CD14-positive monocyte (primary cell): ENCODE measurements at regions not wholly inside any gene's neighbourhood (a gene's known extent, or its start where the extent isn't known, plus 50 kb on each side); places are given as distances from the start of the nearest gene placed in this dataset.

Source experiments
- DNase-seq, 3 donors: peaks; one replicate each; pipeline ENCODE4 v3.0.0-alpha.2; 2011 to 2022
- H2AFZ ChIP-seq: 2 replicates; pipeline ENCODE4 v1.6.0; 2012; ENCODE audit warnings: mild to moderate bottlenecking, low read depth, low read length, inconsistent platforms; ENCODE audit not compliant: insufficient read depth, poor library complexity, severe bottlenecking
- H3K27ac ChIP-seq, 2 donors: 1 replicate in 1 of 2; 2 replicates in 1 of 2; pipeline ENCODE4 v1.5.1; 2012 to 2013; ENCODE audit warnings: low read length in 2 of 2, control low read depth in 1 of 2, inconsistent platforms in 1 of 2, low read depth in 1 of 2, mild to moderate bottlenecking in 1 of 2
- H3K27me3 ChIP-seq, 2 donors: one replicate each; pipeline versions ENCODE4 v1.6.0 to v1.6.1; 2011 to 2013; ENCODE audit warnings: low read length in 2 of 2; ENCODE audit not compliant: control insufficient read depth in 2 of 2, insufficient read depth in 2 of 2
- H3K36me3 ChIP-seq, 2 donors: replicated peaks in 1 of 2; 1 replicate in 1 of 2; 2 replicates in 1 of 2; pipeline versions ENCODE4 v1.5.1 to v1.6.1; 2012 to 2013; ENCODE audit warnings: low read length in 2 of 2, control low read depth in 1 of 2, inconsistent platforms in 1 of 2, mild to moderate bottlenecking in 1 of 2; ENCODE audit not compliant: insufficient read depth in 2 of 2, control insufficient read depth in 1 of 2
- H3K4me1 ChIP-seq, 2 donors: 1 replicate in 1 of 2; 2 replicates in 1 of 2; pipeline versions ENCODE4 v1.5.1 to v1.6.1; 2012 to 2013; ENCODE audit warnings: low read length in 2 of 2, control low read depth in 1 of 2, inconsistent platforms in 1 of 2, mild to moderate bottlenecking in 1 of 2, moderate library complexity in 1 of 2; ENCODE audit not compliant: insufficient read depth in 2 of 2, control insufficient read depth in 1 of 2
- H3K4me2 ChIP-seq: replicated peaks from 2 replicates; pipeline ENCODE3; 2012; ENCODE audit warnings: low read length, moderate library complexity, mild to moderate bottlenecking; ENCODE audit not compliant: poor library complexity, severe bottlenecking; ENCODE audit errors: extremely low read depth
- H3K4me3 ChIP-seq, 3 experiments: fragments of 200-600 bp in 1 of 3; sonication (generic) in 1 of 3; replicated peaks in 1 of 3; 1 replicate in 2 of 3; 2 replicates in 1 of 3; pipeline ENCODE4 v1.5.1; 2011 to 2013; ENCODE audit warnings: low read length in 3 of 3, mild to moderate bottlenecking in 3 of 3, control low read depth in 2 of 3, low read depth in 2 of 3, inconsistent platforms in 1 of 3, moderate library complexity in 1 of 3
- H3K79me2 ChIP-seq: 2 replicates; pipeline ENCODE4 v1.6.0; 2012; ENCODE audit warnings: mild to moderate bottlenecking, control low read depth, inconsistent platforms, low read length, moderate library complexity; ENCODE audit not compliant: insufficient read depth
- H3K9ac ChIP-seq: 2 replicates; pipeline ENCODE4 v1.6.0; 2017; ENCODE audit warnings: low read length, mild to moderate bottlenecking; ENCODE audit not compliant: insufficient read depth, poor library complexity, severe bottlenecking
- H3K9me3 ChIP-seq, 2 donors: replicated peaks in 1 of 2; 1 replicate in 1 of 2; 2 replicates in 1 of 2; pipeline versions ENCODE4 v1.5.1 to v1.6.1; 2012 to 2013; ENCODE audit warnings: low read length in 2 of 2, control low read depth in 1 of 2; ENCODE audit not compliant: control insufficient read depth in 1 of 2, insufficient read depth in 1 of 2
- H4K20me1 ChIP-seq: 2 replicates; pipeline ENCODE4 v1.6.0; 2012; ENCODE audit warnings: mild to moderate bottlenecking, low read length, control low read depth, moderate library complexity; ENCODE audit not compliant: insufficient read depth
- H3K27ac Mint-ChIP-seq, 7 donors: one replicate each; pipeline ENCODE4 v1.8.0; 2020; ENCODE audit warnings: mild to moderate bottlenecking in 7 of 7, mixed read lengths in 7 of 7, moderate library complexity in 6 of 7, inconsistent platforms in 2 of 7
- H3K27me3 Mint-ChIP-seq, 3 donors: one replicate each; pipeline ENCODE4 v1.8.0; 2021 to 2022; ENCODE audit warnings: low read depth in 3 of 3, mild to moderate bottlenecking in 3 of 3, mixed read lengths in 3 of 3, moderate library complexity in 3 of 3, inconsistent platforms in 1 of 3
- H3K36me3 Mint-ChIP-seq, 2 donors: one replicate each; pipeline ENCODE4 v1.8.0; 2020; ENCODE audit warnings: mixed read lengths in 2 of 2, inconsistent platforms in 1 of 2, mild to moderate bottlenecking in 1 of 2
- H3K4me1 Mint-ChIP-seq: one replicate; pipeline ENCODE4 v1.8.0; 2020; ENCODE audit warnings: mild to moderate bottlenecking, mixed read lengths
- H3K4me3 Mint-ChIP-seq, 2 donors: one replicate each; pipeline ENCODE4 v1.8.0; 2020; ENCODE audit warnings: mild to moderate bottlenecking in 2 of 2, mixed read lengths in 2 of 2, moderate library complexity in 1 of 2
- H3K9me3 Mint-ChIP-seq, 7 donors: one replicate each; pipeline ENCODE4 v1.8.0; 2020 to 2022; ENCODE audit warnings: mixed read lengths in 7 of 7, mild to moderate bottlenecking in 6 of 7, moderate library complexity in 6 of 7, inconsistent platforms in 2 of 7
- CTCF ChIP-seq: fragments of 200-600 bp; IDR thresholded peaks from one replicate; pipeline ENCODE4 v1.8.0; 2022; ENCODE audit warnings: antibody characterized with exemption, mild to moderate bottlenecking
- WGBS: methylation state at CpG from one replicate; pipeline ENCODE4 v1.1.5; 2013; ENCODE audit warnings: missing lambda C conversion rate; ENCODE audit not compliant: insufficient coverage; 5-methylcytosine and 5-hydroxymethylcytosine counted together
- intact Hi-C, 2 donors: fragments of 100-400 bp; cut with micrococcal nuclease; formaldehyde crosslinking; loops; one replicate each; pipeline versions ENCODE4 v1.15.0 to v1.15.1; 2023

- TF ChIP-seq CTCF: no peak
- DNase-seq: no peak
- Mint-ChIP-seq H3K4me3 (no peak overlapping the region), H3K27ac (no peak overlapping the region), H3K4me1 (no peaks in the 10 kb centered on the region), H3K36me3 (no peaks in the 10 kb centered on the region), H3K27me3 (peaks cover 0 to 2% (median 0%) of the 10 kb centered on the region in 3 donors), H3K9me3 (peaks cover 2 to 19% (median 10%) of the 10 kb centered on the region in 7 donors)
- 86% methylated on average over 3 of the region's 3 CpGs for WGBS
- no peak overlapping the region for H3K4me3 ChIP-seq
- H3K27me3 ChIP-seq: no peaks in the 10 kb centered on the region
- intact Hi-C loops: no loop called here
- H3K36me3 ChIP-seq: no peaks in the 10 kb centered on the region
- H4K20me1 ChIP-seq: no peaks in the 10 kb centered on the region
- peaks cover 9 to 13% of the 10 kb centered on the region in 2 donors for H3K9me3 ChIP-seq
- H3K27ac ChIP-seq: no peak overlapping the region
- H3K9ac ChIP-seq: no peak overlapping the region
- no peaks in the 10 kb centered on the region for H3K4me1 ChIP-seq
- no peak overlapping the region for H3K4me2 ChIP-seq
- H2AFZ ChIP-seq: no peak overlapping the region
- H3K79me2 ChIP-seq: no peaks in the 10 kb centered on the region
Observed at GRCh38 chr9:13627502-13627901, 348.0 kb upstream of the MPDZ start.

GRCh38 chr9:13627071-13627470 is 347.6 kb upstream of the MPDZ start:
- Mint-ChIP-seq H3K36me3 (no peaks in the 10 kb centered on the region), H3K27ac (no peak overlapping the region), H3K4me3 (no peak overlapping the region), H3K27me3 (no peaks in the 10 kb centered on the region), H3K9me3 (peaks cover 2 to 19% (median 10%) of the 10 kb centered on the region in 7 donors), H3K4me1 (no peaks in the 10 kb centered on the region)
- DNase-seq: no peak
- WGBS: 86% methylated on average over 3 of the region's 3 CpGs
- Histone ChIP-seq H3K9ac (no peak overlapping the region), H3K9me3 (peaks cover 9 to 13% of the 10 kb centered on the region in 2 donors), H3K4me1 (no peaks in the 10 kb centered on the region), H3K27me3 (no peaks in the 10 kb centered on the region), H3K27ac (no peak overlapping the region), H3K4me2 (no peak overlapping the region), H4K20me1 (no peaks in the 10 kb centered on the region), H3K36me3 (no peaks in the 10 kb centered on the region), H3K79me2 (no peaks in the 10 kb centered on the region), H3K4me3 (no peak overlapping the region), H2AFZ (no peak overlapping the region)
- no peak for TF ChIP-seq CTCF
- intact Hi-C loops: no loop called here
